Left hindlimb (tissue), 1 donor: ENCODE measurements at regions not wholly inside any gene's neighbourhood (a gene's known extent, or its start where the extent isn't known, plus 50 kb on each side); places are given as distances from the start of the nearest gene placed in this dataset.
"Not testable (repeated sequence)": the region's sequence is repeated elsewhere in the genome, so short reads cannot be mapped to it uniquely, and the experiment has no call there.

ENCODE experiments used
- DNase-seq: peaks from one replicate; pipeline ENCODE4 v3.0.0-alpha.2; 2018

DNA sequence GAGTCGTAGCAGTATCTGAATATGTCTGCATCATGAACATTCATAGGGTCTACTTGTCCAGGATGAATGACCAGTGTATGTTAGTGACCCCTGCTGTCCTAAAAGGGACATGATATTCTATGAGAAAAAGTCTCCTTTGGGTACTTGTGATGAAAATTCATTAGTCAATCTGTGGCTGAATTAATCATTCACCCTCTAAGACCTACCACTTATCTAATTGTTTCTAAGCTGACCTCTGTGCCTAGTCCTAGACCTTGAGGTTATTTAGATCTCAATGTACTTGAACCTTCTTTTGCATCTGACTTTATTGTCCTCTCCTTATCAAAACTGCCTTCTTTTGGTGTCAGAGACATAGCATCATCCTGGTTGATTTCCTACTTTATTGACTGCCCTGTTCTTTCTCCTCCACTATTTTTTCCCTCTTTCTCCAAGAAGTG lies 799.3 kb downstream of the DIPK2A start:
- no peak for DNase-seq

GRCh38 chr3:144771381-144771870 lies 799.8 kb downstream of the DIPK2A start:
- DNase-seq = no peak

GRCh38 chr3:144772372-144772771 lies 800.7 kb downstream of the DIPK2A start:
- no peak for DNase-seq

- DNase-seq = no peak
Measured at GRCh38 chr3:144773350-144773749, 801.7 kb downstream of the DIPK2A start.

DNA sequence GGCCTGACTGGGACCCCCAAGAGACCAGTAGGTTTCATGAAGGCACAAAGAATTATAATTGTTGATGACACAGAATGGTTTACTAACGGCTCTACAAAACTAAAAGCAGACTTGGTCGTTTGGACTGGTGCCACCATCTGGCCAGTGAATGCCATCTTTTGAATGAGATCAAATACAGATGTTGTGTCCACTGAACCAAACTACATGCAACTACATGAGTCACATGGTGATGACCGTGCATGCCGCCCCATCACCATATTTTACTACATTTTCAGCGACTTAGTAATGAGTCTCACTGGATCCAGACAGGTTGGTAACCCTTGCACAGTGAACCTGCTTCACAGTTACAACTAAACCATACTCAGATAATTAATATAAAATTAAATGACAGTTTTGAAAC lies 803.3 kb downstream of the DIPK2A start:
- no peak for DNase-seq

- no peak for DNase-seq
Measured at GRCh38 chr3:144775551-144775950, 803.9 kb downstream of the DIPK2A start.

- no peak for DNase-seq
Measured at GRCh38 chr3:144777906-144778305, 806.3 kb downstream of the DIPK2A start.

- no peak for DNase-seq
Measured at GRCh38 chr3:144791034-144791433, 819.4 kb downstream of the DIPK2A start.

DNA sequence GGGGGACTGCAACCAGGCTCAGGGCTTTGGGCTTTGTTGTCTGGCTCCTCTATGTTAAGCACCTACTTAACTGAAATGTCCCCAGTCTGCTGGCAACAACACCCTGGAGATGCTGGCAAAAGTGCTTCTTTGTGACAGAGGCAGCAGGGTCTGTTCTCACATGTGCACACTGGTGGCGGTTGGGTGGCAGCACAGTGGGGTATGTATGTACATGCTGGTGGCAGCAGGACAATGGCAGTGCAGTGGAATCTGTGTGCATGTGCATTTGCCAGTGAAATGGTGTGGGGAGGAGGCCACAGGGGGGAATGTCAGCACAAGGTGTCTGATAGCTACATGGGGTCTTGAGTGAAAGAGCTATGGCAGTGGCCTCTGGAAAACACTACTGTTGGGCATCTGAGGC lies 830.3 kb downstream of the DIPK2A start:
- no peak for DNase-seq

DNA sequence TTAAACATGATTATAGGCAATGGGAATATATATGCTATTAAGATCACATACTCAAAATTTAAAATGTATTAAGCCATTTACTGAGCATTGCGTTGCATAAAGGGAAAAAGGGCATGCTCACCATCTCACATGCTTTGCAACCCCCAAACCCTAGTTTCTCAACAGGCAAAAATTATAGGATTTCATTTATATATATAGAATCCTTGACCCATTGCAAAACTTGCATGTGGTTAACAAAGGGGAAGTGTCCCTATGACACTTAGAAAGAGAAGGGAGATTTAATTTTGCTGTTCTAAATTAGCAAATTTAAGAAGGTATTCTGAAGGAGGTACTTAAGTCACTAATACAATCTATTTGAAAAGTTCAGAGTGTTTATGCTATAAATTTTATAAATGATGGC lies 837.8 kb downstream of the DIPK2A start:
- no peak for DNase-seq

GRCh38 chr3:144810160-144810559 lies 838.5 kb downstream of the DIPK2A start:
- no peak for DNase-seq

GRCh38 chr3:144815655-144816054 lies 844.0 kb downstream of the DIPK2A start:
- DNase-seq = no peak

GRCh38 chr3:144816323-144816722 lies 844.7 kb downstream of the DIPK2A start:
- no peak for DNase-seq

- DNase-seq = no peak
Measured at GRCh38 chr3:144818973-144819372, 847.4 kb downstream of the DIPK2A start.

GRCh38 chr3:144820232-144820631 lies 848.6 kb downstream of the DIPK2A start:
- not testable (repeated sequence) for DNase-seq

GRCh38 chr3:144820726-144821125 lies 849.1 kb downstream of the DIPK2A start:
- no peak for DNase-seq

GRCh38 chr3:144821583-144821982 lies 850.0 kb downstream of the DIPK2A start:
- no peak for DNase-seq

DNA sequence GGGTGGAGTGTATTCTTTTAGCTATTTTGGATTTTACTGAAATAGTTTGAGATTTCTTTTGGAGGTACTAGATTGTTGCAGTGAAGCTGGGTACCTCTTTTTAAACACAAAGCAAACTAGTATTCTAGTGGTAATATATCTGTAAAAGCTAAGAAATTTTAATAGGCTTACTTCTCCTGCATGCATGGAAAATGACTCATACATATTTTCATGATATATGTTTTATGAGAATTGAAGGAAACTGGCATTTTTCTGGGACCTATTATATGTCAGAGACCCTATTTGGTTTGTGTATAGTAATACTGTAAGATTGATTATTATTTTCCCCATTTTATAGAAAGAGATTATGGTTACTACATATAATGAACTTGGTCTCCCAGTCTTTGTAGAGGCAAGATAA lies 851.0 kb downstream of the DIPK2A start:
- no peak for DNase-seq

- DNase-seq = no peak
Measured at GRCh38 chr3:144831955-144832716, 860.5 kb downstream of the DIPK2A start.

- DNase-seq = no peak
Measured at GRCh38 chr3:144839991-144840390, 868.4 kb downstream of the DIPK2A start.

DNA sequence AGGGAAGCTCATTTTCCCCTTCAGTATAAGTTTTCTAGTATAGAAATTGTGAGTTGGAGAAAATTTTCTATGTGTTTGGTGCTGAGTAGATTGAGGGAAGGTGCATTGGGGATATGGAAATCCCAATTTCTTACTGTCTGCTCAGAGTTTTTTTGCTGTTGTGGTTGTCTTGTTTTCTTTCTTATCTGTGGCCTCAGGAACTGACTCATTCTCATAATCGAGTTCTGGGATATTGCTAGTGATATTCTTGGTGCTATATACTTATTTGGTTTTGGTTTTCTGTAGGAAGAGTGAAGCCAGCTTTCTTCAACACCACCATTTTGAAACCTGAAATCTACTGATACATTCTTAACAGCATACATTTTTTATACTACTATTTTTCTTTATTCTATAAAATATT lies 869.2 kb downstream of the DIPK2A start:
- no peak for DNase-seq

DNA sequence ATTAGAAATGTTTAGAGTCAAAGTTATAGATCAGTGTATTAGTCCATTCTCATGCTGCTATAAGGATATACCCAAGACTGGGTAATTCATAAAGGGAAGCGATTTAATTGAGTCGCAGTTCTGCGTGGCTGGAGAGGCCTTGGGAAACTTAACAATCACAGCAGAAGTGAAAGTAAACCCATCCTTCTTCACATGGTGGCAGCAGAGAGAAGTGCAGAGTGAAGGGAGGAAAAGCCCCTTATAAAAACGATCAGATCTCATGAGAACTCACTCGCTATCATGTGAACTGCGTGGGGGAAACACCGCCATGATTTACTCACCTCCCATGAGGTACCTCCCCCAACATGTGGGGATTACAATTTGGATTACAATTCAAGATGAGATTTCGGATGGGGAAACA lies 871.5 kb downstream of the DIPK2A start:
- no peak for DNase-seq

DNA sequence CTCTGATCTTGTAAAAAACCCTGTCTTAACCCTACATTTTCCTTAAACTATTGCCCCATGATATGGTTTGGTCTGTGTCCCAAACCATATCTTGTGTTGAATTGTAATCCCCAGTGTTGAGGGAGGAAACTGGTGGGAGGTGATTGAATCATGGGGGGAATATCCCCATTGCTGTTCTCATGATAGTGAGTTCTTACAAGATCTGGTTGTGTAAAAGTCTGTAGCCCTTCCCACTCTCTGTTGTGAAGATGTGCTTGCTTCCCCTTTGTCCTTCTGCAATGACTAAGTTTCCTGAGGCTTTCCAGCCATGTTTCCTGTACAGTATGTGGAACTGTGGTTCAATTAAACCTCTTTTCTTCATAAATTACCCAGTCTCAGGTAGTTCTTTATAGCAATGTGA lies 881.4 kb downstream of the DIPK2A start:
- no peak for DNase-seq

DNA sequence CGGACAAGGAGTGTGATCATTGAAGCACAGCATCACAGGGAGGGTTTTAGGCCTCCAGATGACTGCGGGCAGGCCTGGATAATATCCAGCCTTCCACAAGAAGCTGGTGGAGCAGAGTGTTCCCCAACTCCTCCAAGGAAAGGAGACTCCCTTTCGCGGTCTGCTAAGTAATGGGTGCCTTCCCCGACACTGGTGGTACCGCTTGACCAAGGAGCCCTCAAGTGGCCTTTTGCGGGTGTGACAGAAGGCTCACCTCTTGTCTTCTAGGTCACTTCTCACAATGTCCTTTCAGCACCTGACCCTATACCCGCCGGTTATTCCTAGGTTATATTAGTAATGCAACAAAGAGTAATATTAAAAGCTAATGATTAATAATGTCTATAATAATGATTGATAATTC lies 882.4 kb downstream of the DIPK2A start:
- not testable (repeated sequence) for DNase-seq

- DNase-seq = no peak
Measured at GRCh38 chr3:144859161-144859560, 887.5 kb downstream of the DIPK2A start.
